ENCODE measurements at regions not wholly inside any gene's neighbourhood (a gene's known extent, or its start where the extent isn't known, plus 50 kb on each side); places are given as distances from the start of the nearest gene placed in this dataset.

GRCh38 chr19:32196690-32197420, 148.6 kb upstream of the ZNF507 start:
- Histone ChIP-seq H3K4me3 (no peak overlapping the region), H3K36me3 (replicated peaks) (no peaks in the 10 kb centered on the region), H3K9me3 (no peaks in the 10 kb centered on the region), H3K27me3 (ENCODE audit: low read depth) (no peaks in the 10 kb centered on the region), H3K4me1 (no peaks in the 10 kb centered on the region)
- in situ Hi-C loops (cut with MboI; ENCODE audit: low sequenced_read_pairs) = no loop called here
- no peak for DNase-seq (ENCODE audit: low spot score in 2 of 2)

GRCh38 chr19:32197896-32198882, 147.2 kb upstream of the ZNF507 start:
- H3K4me3 ChIP-seq = no peak overlapping the region
- in situ Hi-C loops (cut with MboI; ENCODE audit: low sequenced_read_pairs) = no loop called here
- no peaks in the 10 kb centered on the region for H3K4me1 ChIP-seq
- H3K36me3 ChIP-seq (replicated peaks) = no peaks in the 10 kb centered on the region
- no peaks in the 10 kb centered on the region for H3K9me3 ChIP-seq
- no peak for DNase-seq (ENCODE audit: low spot score in 2 of 2)
- H3K27me3 ChIP-seq (ENCODE audit: low read depth) = no peaks in the 10 kb centered on the region

- DNase-seq (ENCODE audit: low spot score in 2 of 2) = no peak
- in situ Hi-C loops (cut with MboI; ENCODE audit: low sequenced_read_pairs) = no loop called here
- Histone ChIP-seq H3K27me3 (ENCODE audit: low read depth) (no peaks in the 10 kb centered on the region), H3K36me3 (replicated peaks) (no peaks in the 10 kb centered on the region), H3K4me1 (no peaks in the 10 kb centered on the region), H3K9me3 (no peaks in the 10 kb centered on the region), H3K4me3 (no peak overlapping the region)
Observed at GRCh38 chr19:32199501-32200040, 145.8 kb upstream of the ZNF507 start.

DNA sequence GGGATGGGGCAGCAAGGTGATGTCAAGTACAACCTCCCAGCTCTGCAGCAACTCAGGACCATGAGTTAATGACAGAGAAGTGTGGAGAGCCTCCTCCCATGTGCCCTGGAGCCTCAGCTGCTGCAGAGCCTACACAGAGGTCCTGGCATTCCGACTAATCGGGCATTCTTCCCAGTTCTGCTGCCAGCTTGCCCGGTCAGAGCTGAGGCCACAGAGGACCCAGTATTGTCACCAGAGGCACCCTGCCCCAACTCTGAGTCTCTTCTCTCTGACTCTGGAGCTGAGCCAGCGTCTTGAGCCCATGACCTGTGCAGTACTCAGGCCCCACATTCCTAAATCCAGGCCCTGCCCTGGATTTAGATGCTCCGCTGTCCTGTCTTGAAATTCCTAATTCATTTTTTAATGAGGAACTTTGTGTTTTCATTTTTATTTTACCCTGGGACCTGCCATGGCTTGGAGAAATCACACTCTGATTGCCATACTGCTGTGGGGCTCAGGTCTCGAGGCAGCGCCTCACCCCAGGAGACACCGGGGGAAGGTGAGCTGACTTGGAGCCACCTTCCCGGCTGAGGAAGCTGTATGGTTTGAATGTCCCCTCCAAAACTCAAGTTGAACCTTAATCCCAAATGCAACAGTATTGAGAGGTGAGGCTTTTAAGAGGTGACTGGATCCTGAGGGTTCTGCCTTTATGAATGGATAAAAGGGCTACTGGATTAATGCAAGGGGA, 144.9 kb upstream of the ZNF507 start:
- Histone ChIP-seq H3K4me1 (no peaks in the 10 kb centered on the region), H3K27me3 (ENCODE audit: low read depth) (no peaks in the 10 kb centered on the region), H3K4me3 (no peak overlapping the region), H3K36me3 (replicated peaks) (no peaks in the 10 kb centered on the region), H3K9me3 (no peaks in the 10 kb centered on the region)
- in situ Hi-C loops (cut with MboI; ENCODE audit: low sequenced_read_pairs) = no loop called here
- DNase-seq (ENCODE audit: low spot score in 2 of 2) = no peak

GRCh38 chr19:32201211-32201610, 144.2 kb upstream of the ZNF507 start:
- DNase-seq (ENCODE audit: low spot score in 2 of 2) = no peak
- no peaks in the 10 kb centered on the region for H3K36me3 ChIP-seq (replicated peaks)
- no peak overlapping the region for H3K4me3 ChIP-seq
- H3K4me1 ChIP-seq = no peaks in the 10 kb centered on the region
- H3K27me3 ChIP-seq (ENCODE audit: low read depth) = no peaks in the 10 kb centered on the region
- no peaks in the 10 kb centered on the region for H3K9me3 ChIP-seq
- in situ Hi-C loops (cut with MboI; ENCODE audit: low sequenced_read_pairs) = no loop called here

- DNase-seq (ENCODE audit: low spot score in 2 of 2) = no peak
- no peaks in the 10 kb centered on the region for H3K36me3 ChIP-seq (replicated peaks)
- H3K4me1 ChIP-seq = no peaks in the 10 kb centered on the region
- no peak overlapping the region for H3K4me3 ChIP-seq
- H3K27me3 ChIP-seq (ENCODE audit: low read depth) = no peaks in the 10 kb centered on the region
- H3K9me3 ChIP-seq = no peaks in the 10 kb centered on the region
- in situ Hi-C loops (cut with MboI; ENCODE audit: low sequenced_read_pairs) = no loop called here
Observed at GRCh38 chr19:32201636-32202051, 143.8 kb upstream of the ZNF507 start.

DNA sequence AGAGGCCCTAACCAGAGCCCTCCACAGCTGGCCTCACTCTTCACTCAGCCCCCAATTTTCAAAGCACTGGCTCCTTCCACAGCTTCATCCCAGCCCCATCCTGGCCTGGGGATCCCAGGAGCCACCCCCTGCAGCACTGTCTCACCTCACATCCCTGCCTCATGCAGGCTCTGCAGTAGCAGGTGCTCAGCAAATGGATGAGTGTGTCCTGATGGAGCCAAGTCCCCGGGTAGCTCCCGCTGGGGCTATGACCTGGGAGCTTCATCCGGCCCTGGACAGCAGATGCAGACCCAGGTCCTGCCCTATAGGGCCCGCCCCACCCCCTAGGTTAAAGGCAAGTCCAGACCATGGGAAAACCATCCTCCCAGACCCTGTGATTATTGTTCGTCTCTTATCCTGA, 143.2 kb upstream of the ZNF507 start:
- Histone ChIP-seq H3K9me3 (no peaks in the 10 kb centered on the region), H3K4me1 (no peaks in the 10 kb centered on the region), H3K36me3 (replicated peaks) (no peaks in the 10 kb centered on the region), H3K4me3 (no peak overlapping the region), H3K27me3 (ENCODE audit: low read depth) (no peaks in the 10 kb centered on the region)
- DNase-seq (ENCODE audit: low spot score in 2 of 2) = no peak
- in situ Hi-C loops (cut with MboI; ENCODE audit: low sequenced_read_pairs) = no loop called here

- no peak overlapping the region for H3K4me3 ChIP-seq
- DNase-seq (ENCODE audit: low spot score in 2 of 2) = no peak
- H3K4me1 ChIP-seq = no peaks in the 10 kb centered on the region
- in situ Hi-C loops (cut with MboI; ENCODE audit: low sequenced_read_pairs) = no loop called here
- H3K36me3 ChIP-seq (replicated peaks) = no peaks in the 10 kb centered on the region
- H3K9me3 ChIP-seq = no peaks in the 10 kb centered on the region
- no peaks in the 10 kb centered on the region for H3K27me3 ChIP-seq (ENCODE audit: low read depth)
Observed at GRCh38 chr19:32203161-32203560, 142.2 kb upstream of the ZNF507 start.

DNA sequence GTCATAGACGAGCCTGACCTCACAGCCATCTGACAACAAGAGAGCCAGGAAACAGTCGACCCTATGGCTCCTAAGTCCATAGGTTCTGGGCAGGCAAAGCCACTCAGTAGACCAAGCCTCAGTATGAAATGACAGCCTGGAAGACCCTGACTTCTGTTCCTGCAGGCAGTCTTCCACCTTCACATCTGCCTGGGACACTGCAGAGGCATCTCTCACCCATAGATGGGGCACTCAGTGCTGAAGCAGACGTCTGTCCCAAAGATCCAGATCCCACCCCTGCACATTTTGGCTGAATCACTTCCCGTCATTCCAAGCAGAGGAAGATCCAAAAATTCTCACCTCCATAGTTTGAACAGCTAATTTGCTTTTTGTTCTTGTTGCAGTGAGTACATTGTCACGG, 139.3 kb upstream of the ZNF507 start:
- Histone ChIP-seq H3K4me3 (no peak overlapping the region), H3K36me3 (replicated peaks) (no peaks in the 10 kb centered on the region), H3K27me3 (ENCODE audit: low read depth) (no peaks in the 10 kb centered on the region), H3K4me1 (no peaks in the 10 kb centered on the region), H3K9me3 (no peaks in the 10 kb centered on the region)
- in situ Hi-C loops (cut with MboI; ENCODE audit: low sequenced_read_pairs) = no loop called here
- DNase-seq (ENCODE audit: low spot score in 2 of 2) = no peak

- Histone ChIP-seq H3K27me3 (ENCODE audit: low read depth) (no peaks in the 10 kb centered on the region), H3K4me3 (no peak overlapping the region), H3K4me1 (no peaks in the 10 kb centered on the region), H3K9me3 (no peaks in the 10 kb centered on the region), H3K36me3 (replicated peaks) (no peaks in the 10 kb centered on the region)
- no peak for DNase-seq (ENCODE audit: low spot score in 2 of 2)
- in situ Hi-C loops (cut with MboI; ENCODE audit: low sequenced_read_pairs) = no loop called here
Observed at GRCh38 chr19:32208060-32208459, 137.3 kb upstream of the ZNF507 start.

DNA sequence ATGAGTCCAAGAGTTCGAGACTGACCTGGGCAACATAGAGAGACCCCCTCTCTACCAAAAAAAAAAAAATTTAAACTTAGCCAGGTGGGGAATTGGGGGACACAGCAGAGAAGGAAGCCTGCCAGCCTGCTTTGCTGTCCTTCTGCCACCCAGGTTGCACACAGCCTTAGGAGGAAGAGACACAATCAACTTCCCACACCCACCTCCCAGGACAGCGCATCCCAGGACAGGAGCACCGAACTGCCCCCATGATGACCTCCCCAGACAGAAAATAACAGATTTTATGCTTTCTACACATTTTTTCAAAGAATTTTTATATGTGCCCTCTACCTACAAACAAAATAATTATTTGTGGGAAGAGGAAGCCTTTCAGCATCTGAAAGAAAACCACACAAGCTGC, 126.0 kb upstream of the ZNF507 start:
- H3K4me1 ChIP-seq = no peaks in the 10 kb centered on the region
- H3K36me3 ChIP-seq (replicated peaks) = no peaks in the 10 kb centered on the region
- H3K9me3 ChIP-seq = no peaks in the 10 kb centered on the region
- no peak overlapping the region for H3K4me3 ChIP-seq
- DNase-seq (ENCODE audit: low spot score in 2 of 2) = no peak
- no peaks in the 10 kb centered on the region for H3K27me3 ChIP-seq (ENCODE audit: low read depth)
- in situ Hi-C loops (cut with MboI; ENCODE audit: low sequenced_read_pairs) = no loop called here

DNA sequence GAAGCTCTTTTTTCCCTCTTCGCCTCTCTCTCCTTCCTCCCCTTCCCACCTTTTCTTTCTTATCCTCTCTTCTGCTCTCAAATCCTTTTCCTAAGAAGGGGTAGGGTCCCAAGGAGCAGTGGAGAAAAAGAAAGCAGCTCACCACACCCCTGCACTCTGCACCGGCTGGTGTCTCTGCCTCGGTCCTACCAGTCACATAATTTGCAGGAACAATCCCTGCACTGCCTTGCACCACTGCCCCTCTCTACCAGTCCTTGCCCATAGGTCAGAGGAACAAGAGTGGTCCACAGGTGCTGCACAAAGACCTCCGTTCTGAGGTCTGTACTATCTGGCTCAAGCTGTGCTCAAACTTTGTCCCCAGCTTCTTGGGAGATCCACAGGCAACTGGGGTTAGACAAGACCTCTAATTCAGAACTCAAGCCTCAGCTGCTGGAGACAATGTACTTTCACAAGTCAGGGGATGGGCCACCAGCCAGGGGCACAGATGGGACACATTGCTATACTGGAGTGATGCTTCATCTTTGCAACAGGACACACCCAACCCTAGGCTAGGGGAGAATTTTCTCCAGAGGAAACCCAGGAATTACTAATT, 125.4 kb upstream of the ZNF507 start:
- no peak overlapping the region for H3K4me3 ChIP-seq
- in situ Hi-C loops (cut with MboI; ENCODE audit: low sequenced_read_pairs) = no loop called here
- H3K36me3 ChIP-seq (replicated peaks) = no peaks in the 10 kb centered on the region
- no peaks in the 10 kb centered on the region for H3K9me3 ChIP-seq
- H3K27me3 ChIP-seq (ENCODE audit: low read depth) = peaks cover 5% of the 10 kb centered on the region; the same call in 1 of the 2 replicates
- H3K4me1 ChIP-seq = no peaks in the 10 kb centered on the region
- DNase-seq (ENCODE audit: low spot score in 2 of 2) = no peak

GRCh38 chr19:32220951-32221350, 124.5 kb upstream of the ZNF507 start:
- Histone ChIP-seq H3K36me3 (replicated peaks) (no peaks in the 10 kb centered on the region), H3K4me3 (no peak overlapping the region), H3K27me3 (ENCODE audit: low read depth) (peaks cover 7% of the 10 kb centered on the region; the same call in 1 of the 2 replicates), H3K9me3 (no peaks in the 10 kb centered on the region), H3K4me1 (no peaks in the 10 kb centered on the region)
- in situ Hi-C loops (cut with MboI; ENCODE audit: low sequenced_read_pairs) = no loop called here
- no peak for DNase-seq (ENCODE audit: low spot score in 2 of 2)
